ENCODE measurements at regions not wholly inside any gene's neighbourhood (a gene's known extent, or its start where the extent isn't known, plus 50 kb on each side); places are given as distances from the start of the nearest gene placed in this dataset.
"Not testable (repeated sequence)": the region's sequence is repeated elsewhere in the genome, so short reads cannot be mapped to it uniquely, and the experiment has no call there.

DNA sequence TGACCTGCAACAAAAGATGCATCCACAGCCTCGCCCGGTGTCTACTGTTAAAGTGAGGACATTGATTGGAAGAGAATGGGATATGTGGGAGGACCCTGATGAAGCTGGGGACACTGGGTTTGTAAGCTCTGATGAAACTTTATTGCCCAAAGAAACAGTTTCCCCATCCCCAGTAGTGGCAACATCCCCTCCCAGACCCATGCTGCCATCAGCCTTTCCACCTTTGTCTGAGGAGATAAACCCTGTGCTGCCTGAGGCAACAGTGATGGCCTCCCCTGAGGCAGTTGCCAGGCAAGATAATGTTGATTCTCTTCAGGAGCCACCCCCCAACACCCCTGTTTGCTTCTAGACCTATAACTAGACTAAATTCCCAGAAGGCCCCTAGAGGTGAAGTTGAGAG is 234.0 kb downstream of the TFAP2B start:
- TF ChIP-seq, protein P1, sequence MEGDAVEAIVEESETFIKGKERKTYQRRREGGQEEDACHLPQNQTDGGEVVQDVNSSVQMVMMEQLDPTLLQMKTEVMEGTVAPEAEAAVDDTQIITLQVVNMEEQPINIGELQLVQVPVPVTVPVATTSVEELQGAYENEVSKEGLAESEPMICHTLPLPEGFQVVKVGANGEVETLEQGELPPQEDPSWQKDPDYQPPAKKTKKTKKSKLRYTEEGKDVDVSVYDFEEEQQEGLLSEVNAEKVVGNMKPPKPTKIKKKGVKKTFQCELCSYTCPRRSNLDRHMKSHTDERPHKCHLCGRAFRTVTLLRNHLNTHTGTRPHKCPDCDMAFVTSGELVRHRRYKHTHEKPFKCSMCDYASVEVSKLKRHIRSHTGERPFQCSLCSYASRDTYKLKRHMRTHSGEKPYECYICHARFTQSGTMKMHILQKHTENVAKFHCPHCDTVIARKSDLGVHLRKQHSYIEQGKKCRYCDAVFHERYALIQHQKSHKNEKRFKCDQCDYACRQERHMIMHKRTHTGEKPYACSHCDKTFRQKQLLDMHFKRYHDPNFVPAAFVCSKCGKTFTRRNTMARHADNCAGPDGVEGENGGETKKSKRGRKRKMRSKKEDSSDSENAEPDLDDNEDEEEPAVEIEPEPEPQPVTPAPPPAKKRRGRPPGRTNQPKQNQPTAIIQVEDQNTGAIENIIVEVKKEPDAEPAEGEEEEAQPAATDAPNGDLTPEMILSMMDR (conservative IDR thresholded peaks at IDR 0.05 in 1 of 2, IDR thresholded peaks at IDR 0.05 in 1 of 2; ENCODE audit: low read depth in 1 of 2, low read length in 2 of 2) = not testable (repeated sequence)
- not testable (repeated sequence) for TF ChIP-seq EZH2 (IDR thresholded peaks at IDR 0.05; ENCODE audit: low read length, missing control alignments)
